Osteoblast (primary cell): ENCODE measurements at regions not wholly inside any gene's neighbourhood (a gene's known extent, or its start where the extent isn't known, plus 50 kb on each side); places are given as distances from the start of the nearest gene placed in this dataset.

ENCODE experiments used
- DNase-seq: peaks from one replicate; pipeline ENCODE4 v3.0.0; 2011; ENCODE audit warnings: low spot score, mixed read lengths; ENCODE audit not compliant: insufficient read length; ENCODE audit errors: missing footprints
- H2AFZ ChIP-seq: 2 replicates; pipeline ENCODE4 v1.6.0; 2011; ENCODE audit warnings: mild to moderate bottlenecking, low read length
- H3K27ac ChIP-seq: 2 replicates; pipeline ENCODE4 v1.5.1; 2011; ENCODE audit warnings: mild to moderate bottlenecking, low read depth, low read length, moderate library complexity
- H3K27me3 ChIP-seq: 2 replicates; pipeline ENCODE4 v1.6.0; 2012; ENCODE audit warnings: mild to moderate bottlenecking, control low read depth, inconsistent platforms, low read length, moderate library complexity; ENCODE audit not compliant: insufficient read depth
- H3K36me3 ChIP-seq: 2 replicates; pipeline ENCODE4 v1.5.1; 2011; ENCODE audit warnings: mild to moderate bottlenecking, low read length, control low read depth, moderate library complexity; ENCODE audit not compliant: insufficient read depth
- H3K4me1 ChIP-seq: 2 replicates; pipeline ENCODE4 v1.5.1; 2011; ENCODE audit warnings: mild to moderate bottlenecking, low read length, control low read depth, moderate library complexity; ENCODE audit not compliant: insufficient read depth
- H3K4me2 ChIP-seq: 2 replicates; pipeline ENCODE4 v1.6.0; 2011; ENCODE audit warnings: mild to moderate bottlenecking, low read length; ENCODE audit not compliant: insufficient read depth
- H3K4me3 ChIP-seq: fragments of 200-600 bp; sonication (generic); 3 replicates; pipeline ENCODE4 v1.5.1; 2012; ENCODE audit warnings: mild to moderate bottlenecking, low read length, inconsistent platforms; ENCODE audit not compliant: insufficient read depth
- H3K79me2 ChIP-seq: 2 replicates; pipeline ENCODE4 v1.6.0; 2012; ENCODE audit warnings: mild to moderate bottlenecking, low read length, control low read depth, inconsistent platforms; ENCODE audit not compliant: insufficient read depth
- H3K9me3 ChIP-seq: 2 replicates; pipeline ENCODE4 v1.5.1; 2011; ENCODE audit warnings: low read depth, low read length, control low read depth
- H4K20me1 ChIP-seq: 2 replicates; pipeline ENCODE4 v1.6.0; 2012; ENCODE audit warnings: mild to moderate bottlenecking, low read length, control low read depth; ENCODE audit not compliant: insufficient read depth
- TF ChIP-seq, protein P1 (sequence below): IDR thresholded peaks from 2 replicates; pipeline ENCODE4 v1.5.1; 2011; ENCODE audit warnings: mild to moderate bottlenecking, low read depth, low read length, moderate library complexity; ENCODE audit errors: extremely low read depth

DNA sequence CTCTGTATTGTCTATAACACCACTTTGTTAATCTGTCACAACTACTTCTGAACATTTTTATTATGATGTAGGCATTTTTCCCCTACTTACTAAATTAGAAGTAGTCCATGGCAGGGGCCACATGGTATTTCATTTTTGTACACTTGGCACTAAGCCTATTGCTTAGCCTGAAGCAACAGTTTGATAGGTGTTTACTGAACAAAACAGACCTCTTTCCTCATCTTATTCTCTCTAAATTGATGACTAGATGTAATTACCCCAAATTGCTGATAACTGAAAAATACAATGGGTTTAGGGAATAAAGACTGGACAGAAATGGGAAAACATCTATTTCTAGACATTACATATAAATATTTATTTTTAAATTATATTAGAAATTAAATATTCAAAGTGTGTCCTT, 633.8 kb downstream of the SLCO4C1 start:
- Histone ChIP-seq H3K27me3 (no peaks in the 10 kb centered on the region), H3K4me3 (no peak overlapping the region), H3K4me2 (no peak overlapping the region), H3K36me3 (no peaks in the 10 kb centered on the region), H3K4me1 (no peaks in the 10 kb centered on the region), H4K20me1 (no peaks in the 10 kb centered on the region), H3K27ac (no peak overlapping the region), H3K79me2 (no peaks in the 10 kb centered on the region), H3K9me3 (no peaks in the 10 kb centered on the region), H2AFZ (no peak overlapping the region)
- TF ChIP-seq, protein P1, sequence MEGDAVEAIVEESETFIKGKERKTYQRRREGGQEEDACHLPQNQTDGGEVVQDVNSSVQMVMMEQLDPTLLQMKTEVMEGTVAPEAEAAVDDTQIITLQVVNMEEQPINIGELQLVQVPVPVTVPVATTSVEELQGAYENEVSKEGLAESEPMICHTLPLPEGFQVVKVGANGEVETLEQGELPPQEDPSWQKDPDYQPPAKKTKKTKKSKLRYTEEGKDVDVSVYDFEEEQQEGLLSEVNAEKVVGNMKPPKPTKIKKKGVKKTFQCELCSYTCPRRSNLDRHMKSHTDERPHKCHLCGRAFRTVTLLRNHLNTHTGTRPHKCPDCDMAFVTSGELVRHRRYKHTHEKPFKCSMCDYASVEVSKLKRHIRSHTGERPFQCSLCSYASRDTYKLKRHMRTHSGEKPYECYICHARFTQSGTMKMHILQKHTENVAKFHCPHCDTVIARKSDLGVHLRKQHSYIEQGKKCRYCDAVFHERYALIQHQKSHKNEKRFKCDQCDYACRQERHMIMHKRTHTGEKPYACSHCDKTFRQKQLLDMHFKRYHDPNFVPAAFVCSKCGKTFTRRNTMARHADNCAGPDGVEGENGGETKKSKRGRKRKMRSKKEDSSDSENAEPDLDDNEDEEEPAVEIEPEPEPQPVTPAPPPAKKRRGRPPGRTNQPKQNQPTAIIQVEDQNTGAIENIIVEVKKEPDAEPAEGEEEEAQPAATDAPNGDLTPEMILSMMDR, result no peak
- DNase-seq, result no peak

GRCh38 chr5:101658433-101658832, 637.7 kb downstream of the SLCO4C1 start:
- no peak overlapping the region for H3K27ac ChIP-seq
- H3K4me2 ChIP-seq, result no peak overlapping the region
- H3K9me3 ChIP-seq, result no peaks in the 10 kb centered on the region
- TF ChIP-seq, protein P1, result no peak
- no peaks in the 10 kb centered on the region for H3K36me3 ChIP-seq
- no peaks in the 10 kb centered on the region for H3K79me2 ChIP-seq
- no peak overlapping the region for H3K4me3 ChIP-seq
- H2AFZ ChIP-seq, result no peak overlapping the region
- H4K20me1 ChIP-seq, result no peaks in the 10 kb centered on the region
- no peaks in the 10 kb centered on the region for H3K4me1 ChIP-seq
- DNase-seq, result no peak
- H3K27me3 ChIP-seq, result no peaks in the 10 kb centered on the region

- Histone ChIP-seq H3K4me2 (no peak overlapping the region), H3K27me3 (no peaks in the 10 kb centered on the region), H2AFZ (no peak overlapping the region), H3K9me3 (no peaks in the 10 kb centered on the region), H3K27ac (no peak overlapping the region), H3K36me3 (no peaks in the 10 kb centered on the region), H3K79me2 (no peaks in the 10 kb centered on the region), H3K4me1 (no peaks in the 10 kb centered on the region), H4K20me1 (no peaks in the 10 kb centered on the region), H3K4me3 (no peak overlapping the region)
- peak; percentile 8 for DNase-seq
- TF ChIP-seq, protein P1, result no peak
These were observed 642.1 kb downstream of the SLCO4C1 start for GRCh38 chr5:101653996-101654395.

DNA sequence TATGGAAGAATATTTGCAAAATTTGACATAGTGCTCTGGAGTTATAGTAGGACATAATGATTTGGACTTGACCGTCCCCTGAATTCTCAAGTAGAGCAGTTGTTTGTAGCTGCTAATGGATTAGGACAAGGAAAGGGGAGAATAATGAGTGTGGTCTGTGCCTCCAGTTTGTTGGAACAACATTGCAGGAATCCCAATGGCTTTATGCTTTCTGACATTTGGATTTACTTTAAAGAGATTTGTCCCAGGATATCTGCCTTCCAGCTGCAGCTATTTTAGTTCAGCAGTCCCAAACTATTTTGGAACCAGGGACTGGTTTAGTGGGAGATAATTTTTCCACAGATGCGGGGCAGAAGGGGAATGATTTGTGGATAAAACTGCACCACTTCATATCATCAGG, 648.2 kb downstream of the SLCO4C1 start:
- Histone ChIP-seq H3K79me2 (no peaks in the 10 kb centered on the region), H3K36me3 (no peaks in the 10 kb centered on the region), H3K4me3 (no peak overlapping the region), H2AFZ (no peak overlapping the region), H3K9me3 (no peaks in the 10 kb centered on the region), H4K20me1 (no peaks in the 10 kb centered on the region), H3K4me1 (no peaks in the 10 kb centered on the region), H3K27ac (no peak overlapping the region), H3K27me3 (no peaks in the 10 kb centered on the region), H3K4me2 (no peak overlapping the region)
- TF ChIP-seq, protein P1, result no peak
- DNase-seq, result no peak
